ENCODE measurements at regions not wholly inside any gene's neighbourhood (a gene's known extent, or its start where the extent isn't known, plus 50 kb on each side); places are given as distances from the start of the nearest gene placed in this dataset.
"Not testable (repeated sequence)": the region's sequence is repeated elsewhere in the genome, so short reads cannot be mapped to it uniquely, and the experiment has no call there.

DNA sequence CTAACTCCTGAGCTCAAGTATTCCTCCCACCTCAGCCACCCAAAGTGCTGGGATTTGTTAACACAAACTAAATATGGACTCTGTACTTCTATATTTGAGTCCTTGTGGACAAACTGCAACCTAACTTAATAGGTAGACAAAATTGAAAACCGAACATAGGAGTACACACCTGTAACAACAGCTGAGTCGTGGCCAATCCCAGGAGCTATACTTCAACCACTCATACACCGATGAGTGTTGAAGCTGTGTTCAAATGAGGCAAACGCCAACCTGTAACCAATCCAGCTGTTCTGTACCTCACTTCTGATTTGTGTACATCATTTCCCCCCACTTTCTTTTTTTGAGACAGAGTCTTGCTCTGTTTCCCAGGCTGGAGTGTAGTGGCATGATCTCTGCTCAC lies 471.5 kb upstream of the C16orf82 start:
- no peak for DNase-seq (ENCODE audit: low read depth)

DNA sequence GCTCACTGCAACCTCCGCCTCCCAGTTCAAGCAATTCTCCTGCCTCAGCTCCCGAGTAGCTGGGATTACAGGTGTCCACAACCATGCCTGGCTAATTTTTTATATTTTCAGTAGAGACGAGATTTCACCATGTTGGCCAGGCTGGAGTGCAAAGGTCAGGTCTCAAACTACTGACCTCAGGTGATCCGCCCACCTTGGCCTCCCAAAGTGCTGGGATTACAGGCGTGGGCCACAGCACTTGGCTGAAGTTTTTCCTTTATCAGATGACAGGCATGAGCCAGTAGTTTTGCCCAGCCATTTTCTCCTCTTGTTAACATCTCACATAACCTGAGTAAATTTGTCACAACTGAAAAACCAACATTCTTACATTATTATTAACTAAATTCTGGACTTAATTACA lies 470.7 kb upstream of the C16orf82 start:
- not testable (repeated sequence) for DNase-seq (ENCODE audit: low read depth)

DNA sequence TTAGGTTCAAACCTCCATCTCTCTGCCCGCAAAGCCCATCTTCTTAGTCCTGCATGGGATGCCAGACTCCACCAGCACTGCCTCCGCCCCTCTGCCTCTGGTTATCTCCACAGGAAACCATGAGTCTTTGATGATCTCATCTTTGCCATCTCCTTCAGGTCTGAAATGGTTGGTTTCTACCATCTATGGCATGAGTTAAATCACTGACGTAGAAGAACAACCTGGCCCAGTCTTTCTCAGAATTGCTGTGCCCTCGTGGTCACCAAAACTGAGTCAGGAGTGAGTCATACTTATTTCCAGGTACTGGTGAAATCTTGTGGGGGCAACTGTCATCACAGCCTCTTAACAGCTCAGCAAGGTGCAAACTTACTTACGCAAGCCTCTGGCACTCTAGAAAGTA lies 468.7 kb upstream of the C16orf82 start:
- DNase-seq (ENCODE audit: low read depth) = no peak

DNA sequence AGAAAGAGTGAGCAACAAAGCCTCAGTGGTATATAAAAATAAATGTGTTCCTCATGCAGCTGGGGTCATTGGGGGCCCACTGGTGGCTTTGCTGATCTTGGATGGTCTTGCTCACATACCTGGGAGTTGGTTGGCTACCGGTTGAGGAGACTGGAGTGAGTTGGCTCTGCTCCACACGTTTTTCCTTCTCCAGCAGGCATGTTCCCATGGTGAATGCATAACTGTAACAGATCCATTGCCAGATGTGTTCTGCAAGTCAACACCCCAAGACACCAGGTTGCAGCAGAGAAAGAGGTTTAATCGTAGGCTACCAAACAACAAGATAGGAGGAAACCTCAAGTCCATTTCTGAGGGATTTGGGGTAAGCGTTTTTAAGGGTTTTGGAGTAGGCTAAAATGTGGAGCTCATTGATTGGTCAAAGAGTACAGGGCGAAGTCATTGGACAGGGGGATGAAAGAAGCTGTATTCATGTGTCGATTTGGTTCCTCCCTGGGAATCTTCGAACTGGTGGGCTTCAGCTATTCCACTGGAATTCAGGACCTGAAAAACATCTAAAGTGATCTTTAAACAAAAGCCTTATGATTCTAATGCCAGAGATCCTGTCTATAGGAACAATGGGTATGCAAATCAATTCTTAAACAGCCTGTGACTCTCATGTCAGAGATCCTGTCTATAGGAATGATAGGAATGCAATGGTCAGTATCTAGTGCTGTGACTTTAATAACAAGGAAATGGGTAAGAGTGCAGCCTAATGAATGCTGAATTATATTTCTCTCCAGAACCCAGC lies 467.5 kb upstream of the C16orf82 start:
- no peak for DNase-seq (ENCODE audit: low read depth)

DNA sequence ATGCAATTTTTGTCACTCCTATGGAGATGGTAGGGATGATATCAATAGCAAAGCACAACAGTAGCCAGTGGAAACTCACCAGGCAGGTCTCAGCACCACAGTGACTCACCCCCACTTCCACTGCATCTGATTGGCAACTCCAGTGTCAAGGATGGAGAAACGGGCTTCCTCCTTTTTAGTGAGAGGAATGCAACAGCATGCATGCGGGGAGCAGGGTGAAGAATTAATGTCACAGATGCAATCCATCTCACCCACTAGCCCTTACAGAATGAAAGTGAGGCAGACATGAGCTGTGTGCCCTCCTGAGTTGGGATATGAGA lies 467.0 kb upstream of the C16orf82 start:
- DNase-seq (ENCODE audit: low read depth) = no peak

DNA sequence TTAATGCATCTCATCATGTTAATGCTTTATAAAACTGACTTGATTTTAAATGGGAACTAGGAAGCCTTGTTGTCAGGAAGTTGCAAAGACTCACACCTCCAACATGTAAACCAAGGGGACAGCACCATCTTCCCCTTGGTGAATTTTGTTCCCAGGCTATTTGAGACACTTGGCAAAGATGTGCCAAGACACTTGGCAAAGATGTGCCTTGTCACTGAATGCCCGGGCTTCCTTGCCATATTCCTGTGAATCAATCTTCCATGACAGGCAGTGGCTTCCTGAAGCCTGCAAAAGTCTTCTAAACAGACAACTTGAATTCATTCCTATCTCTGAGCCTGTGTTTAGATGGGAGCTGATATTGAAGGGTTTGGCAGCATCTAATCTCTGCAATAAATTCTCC lies 465.4 kb upstream of the C16orf82 start:
- no peak for DNase-seq (ENCODE audit: low read depth)

DNA sequence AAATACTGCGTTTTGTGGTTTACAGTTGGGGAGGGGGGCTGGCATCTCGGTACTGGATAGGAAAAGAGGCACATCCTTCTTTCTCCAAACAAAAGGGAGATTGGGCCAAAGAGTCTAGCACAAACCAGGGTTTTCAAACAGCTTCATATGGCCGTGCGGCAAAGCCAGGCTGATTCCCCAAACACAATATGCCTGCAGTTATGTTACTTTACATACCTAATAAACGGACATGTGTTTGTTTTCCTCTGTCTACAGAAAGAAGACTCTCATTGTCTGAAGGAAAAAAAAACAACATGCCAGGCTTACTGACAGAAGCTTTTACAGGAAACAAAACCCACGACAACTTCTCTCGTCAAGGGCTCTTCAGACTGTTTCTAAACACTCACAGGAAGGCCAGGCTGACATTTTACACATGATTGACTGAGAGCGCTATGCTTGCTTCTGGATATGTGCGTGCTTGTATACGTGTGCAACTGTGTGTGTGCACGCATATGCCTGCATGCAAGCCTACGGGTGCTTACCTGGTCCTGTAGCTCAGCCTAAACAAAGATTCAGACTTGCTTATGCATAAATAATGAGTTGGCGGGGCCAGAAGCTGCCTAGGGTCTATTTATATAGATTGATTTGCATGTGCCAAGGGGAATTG lies 461.0 kb upstream of the C16orf82 start:
- no peak for DNase-seq (ENCODE audit: low read depth)

DNA sequence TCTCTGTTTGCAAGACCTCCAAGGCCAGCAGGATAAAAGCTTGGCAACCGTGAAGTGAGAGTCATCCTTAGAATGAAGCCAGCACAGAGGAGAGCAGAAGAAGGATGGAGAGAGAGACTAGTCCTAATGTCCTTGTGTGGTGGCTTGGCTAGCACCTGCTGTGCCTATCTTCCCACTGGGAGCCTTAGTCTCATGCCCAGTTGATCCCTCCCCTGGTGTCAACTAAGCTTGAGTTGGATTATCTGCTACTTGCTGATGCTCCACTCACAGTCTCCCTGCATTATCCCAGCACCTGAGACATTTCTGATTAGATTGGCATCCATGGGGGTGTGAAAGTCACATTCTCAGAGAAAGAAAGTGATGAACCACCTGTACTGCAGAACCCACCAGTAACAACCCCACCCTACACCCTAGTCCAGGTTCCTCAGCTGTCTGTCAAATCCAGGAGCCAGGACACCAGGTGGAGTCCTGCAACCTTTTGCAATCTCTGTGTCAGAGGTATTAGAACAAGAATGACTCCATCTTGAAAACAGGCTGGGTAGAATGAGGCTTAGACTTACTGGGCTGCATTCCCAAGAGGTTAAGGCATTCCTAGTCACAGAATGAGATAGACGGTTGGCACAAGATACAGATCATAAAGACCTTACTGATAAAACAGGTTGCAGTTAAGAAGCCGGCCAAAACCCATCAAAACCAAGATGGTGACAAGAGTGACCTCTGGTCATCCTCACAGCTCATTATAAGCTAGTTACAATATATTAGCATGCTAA lies 460.2 kb upstream of the C16orf82 start:
- DNase-seq (ENCODE audit: low read depth) = no peak

DNA sequence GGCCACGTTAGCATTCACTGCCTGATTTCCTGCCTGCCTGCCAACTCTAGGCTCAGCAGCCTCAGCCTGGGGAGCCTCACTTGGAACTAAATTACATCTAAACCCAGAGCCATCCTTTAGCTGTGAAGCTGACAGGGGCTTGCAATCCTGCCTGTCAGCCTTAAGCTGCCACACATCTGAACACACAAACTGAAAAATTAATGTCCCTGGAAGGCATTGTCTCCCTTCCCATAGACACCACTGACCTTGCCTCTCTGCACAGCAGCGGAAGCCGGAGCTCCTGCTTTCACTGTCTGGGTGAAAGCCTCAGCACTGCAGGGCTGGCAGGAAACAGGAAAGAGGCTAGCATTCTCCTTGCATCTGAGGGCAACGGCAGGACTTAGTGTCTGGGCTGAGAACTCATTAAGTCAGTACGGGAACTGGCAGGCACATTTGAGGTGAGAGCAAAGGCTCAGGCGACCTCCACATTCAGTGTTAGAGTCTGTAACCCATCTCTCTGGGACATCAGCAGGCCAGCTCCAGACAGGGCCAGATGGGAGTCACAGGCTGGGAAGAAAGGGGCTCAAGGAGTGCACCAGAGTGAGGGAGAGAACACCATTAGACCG lies 452.4 kb upstream of the C16orf82 start:
- DNase-seq (ENCODE audit: low read depth) = no peak

DNA sequence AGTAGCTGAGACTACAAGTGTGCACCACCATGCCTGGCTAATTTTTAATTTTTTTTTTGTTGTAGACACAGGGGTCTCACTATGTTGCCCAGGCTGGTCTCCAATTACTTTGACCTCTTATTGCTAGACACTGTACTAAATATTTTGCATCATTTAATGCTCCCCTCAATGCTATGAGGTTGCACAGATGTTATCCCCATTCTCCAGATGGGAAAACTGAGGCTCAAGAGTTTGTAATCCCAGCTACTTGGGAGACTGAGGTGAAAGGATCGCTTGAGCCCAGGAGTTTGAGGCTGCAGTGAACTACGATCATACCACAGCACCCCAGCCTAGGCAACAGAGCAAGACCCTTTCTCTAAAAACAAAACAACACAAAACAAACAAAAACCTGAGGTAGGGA lies 443.3 kb upstream of the C16orf82 start:
- no peak for DNase-seq (ENCODE audit: low read depth)

DNA sequence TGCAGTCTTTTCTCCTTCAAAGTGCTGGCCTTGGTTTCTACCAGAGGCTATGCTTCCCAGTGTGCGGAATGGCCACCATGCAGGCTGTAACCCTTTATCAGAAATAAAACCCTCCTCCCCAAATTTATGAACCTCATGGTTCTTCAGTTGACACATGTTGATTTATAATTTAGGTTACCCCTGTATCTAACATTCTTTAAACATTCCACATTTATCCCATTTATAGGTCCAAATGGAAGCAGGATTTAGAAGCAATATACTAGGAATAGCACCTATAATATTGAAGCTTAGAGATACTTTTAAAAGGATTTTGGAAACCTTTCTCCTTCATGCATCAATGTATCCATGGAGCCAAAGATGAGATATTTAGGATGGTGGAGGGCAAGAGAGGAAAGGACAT lies 438.8 kb upstream of the C16orf82 start:
- no peak for DNase-seq (ENCODE audit: low read depth)

DNA sequence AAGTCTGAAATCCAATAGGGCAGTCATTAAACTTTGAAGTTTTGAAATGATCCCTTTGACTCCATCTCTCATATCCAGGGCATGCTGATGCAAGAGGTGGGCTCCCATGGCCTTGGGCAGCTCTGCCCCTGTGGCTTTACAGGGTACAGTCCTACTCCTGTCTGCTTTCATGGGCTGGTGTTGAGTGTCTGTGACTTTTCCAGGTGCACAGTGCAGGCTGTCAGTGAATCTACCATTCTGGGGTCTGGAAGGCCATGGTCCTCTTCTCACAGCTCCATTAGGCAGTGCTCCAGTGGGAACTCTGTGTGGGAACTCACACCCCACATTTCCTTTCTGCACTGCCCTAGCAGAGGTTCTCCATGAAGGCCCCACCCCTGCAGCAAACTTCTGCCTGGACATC lies 435.4 kb upstream of the C16orf82 start:
- DNase-seq (ENCODE audit: low read depth) = not testable (repeated sequence)

DNA sequence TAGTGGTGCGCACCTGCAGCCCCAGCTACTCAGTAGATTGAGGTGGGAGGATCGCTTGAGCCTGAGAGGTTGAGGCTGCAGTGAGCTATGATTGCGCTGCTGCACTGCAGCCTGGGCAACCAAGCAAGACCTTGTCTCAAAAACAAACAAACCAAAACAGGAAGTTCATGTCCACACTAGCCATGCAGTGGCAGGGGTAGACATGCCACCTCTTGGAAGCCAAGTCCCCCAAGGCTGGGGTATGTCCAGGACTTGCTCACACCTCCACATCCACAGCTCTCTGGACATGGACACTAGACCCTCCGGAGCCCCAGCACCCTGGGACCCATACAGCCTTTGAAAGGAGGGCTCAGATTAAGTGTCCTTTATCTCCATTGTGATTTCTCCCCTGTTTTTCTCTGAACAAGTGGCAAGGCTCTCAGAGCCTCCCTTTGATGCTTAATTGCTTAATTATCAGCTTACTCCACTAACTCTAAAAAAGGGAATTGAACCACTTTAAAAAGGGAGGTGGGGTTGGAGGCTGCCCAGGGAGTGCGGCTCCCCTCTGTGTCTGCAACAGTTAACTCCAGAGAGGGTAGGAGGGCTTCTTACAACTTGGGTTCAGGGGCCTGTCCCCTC lies 424.6 kb upstream of the C16orf82 start:
- DNase-seq (ENCODE audit: low read depth) = no peak

DNA sequence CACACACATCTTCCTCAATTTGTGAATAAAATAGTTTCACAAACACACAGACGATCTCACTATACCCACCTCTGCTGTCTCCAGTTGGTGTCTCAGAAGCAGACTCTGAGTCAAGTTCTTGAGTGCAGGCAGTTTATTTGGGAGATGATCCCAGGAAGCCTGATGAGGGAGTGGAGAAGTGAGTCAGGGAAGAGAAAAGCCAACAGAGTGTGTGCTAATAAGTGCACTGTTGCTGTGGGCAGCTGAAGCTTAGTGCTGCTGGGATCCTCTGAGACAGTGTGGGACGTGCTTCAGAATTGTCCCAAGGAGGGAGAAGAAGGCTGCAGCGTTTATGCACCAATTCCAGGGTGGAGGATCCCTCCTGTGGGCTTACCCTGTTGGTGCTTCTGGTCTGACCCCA lies 423.2 kb upstream of the C16orf82 start:
- DNase-seq (ENCODE audit: low read depth) = no peak

DNA sequence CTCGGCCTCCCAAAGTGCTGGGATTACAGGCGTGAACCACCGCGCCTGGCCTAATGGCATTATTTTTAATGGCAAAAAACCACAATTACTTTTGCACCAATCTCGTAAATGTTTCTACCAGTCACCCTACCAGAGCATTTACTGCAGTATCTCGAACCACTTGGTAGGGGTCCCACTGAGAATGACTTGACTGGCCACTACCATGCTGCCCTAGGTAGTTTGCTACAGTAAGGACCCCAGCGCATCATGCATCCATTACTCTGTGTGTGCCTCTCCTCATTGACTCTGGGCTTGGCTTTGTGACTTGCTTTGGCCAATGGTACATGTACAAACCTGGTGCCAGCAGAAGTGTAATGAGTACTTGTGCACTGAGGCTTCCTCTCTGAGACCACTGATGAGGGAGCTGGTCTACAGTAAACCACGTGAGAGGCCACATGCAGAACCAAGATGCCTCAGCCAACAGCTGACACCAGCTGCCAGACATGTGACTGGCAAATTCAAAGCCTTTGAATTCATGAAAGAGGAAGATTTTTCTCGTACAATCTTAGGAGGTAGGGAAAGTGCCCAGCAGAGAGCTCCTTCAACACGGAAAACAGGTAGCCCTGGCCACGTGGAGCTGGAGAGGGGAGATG lies 421.7 kb upstream of the C16orf82 start:
- DNase-seq (ENCODE audit: low read depth) = no peak

DNA sequence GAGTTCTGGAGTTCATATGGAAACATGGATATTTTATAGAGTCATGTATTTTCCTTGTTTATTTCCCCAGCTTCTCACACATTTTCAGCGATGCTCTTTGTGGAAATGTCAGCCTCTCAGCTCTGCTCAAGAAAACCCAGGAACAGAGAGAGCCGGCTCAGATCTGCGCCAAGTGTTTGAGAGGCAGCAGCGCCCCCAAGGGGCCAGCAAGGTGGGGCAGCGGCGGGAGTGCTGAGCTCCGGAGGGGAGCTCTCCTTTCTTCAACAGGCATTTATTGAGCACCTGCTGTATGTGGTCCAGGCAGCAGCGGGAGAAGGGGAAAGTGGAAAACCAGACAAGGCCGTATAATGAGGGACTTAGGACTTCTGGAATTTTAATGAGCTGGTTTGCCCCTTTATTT lies 421.1 kb upstream of the C16orf82 start:
- no peak for DNase-seq (ENCODE audit: low read depth)

DNA sequence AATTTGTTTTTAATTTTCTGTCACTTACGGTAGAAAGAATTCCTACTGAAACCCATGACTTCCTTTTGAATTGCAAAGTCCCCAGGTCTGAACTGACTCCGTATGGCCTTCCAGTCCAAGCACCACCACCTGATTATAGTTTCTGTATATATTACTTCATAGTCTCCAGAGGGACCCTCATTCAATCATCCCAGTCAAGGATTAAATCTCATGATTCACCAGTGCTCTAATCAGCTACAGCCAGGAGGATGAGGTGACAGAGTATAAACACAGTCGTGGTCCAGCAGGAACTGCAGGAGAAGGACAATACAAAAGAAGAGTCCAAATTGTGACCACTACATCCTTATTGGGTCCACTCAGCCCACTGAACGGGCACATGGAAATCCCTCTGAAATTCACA lies 418.9 kb upstream of the C16orf82 start:
- DNase-seq (ENCODE audit: low read depth) = no peak

DNA sequence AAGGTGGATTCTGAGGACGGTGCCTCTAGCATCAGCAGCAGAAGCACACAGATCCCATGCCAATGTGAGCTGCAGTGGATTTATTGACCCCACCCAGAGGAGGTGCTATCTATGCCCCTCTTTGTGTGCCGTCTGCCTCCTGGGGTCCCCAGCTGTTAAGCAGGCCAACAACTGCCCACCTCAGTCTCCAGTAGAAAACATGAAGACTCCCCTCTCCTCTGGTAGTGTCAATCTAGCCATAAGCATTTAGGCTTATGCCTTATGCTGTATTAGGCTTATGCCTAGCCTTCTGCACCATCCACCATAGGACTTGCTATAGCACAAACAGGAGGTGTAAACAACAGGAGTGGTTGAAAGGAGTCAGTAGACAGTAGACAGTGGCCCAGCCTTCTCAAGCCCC lies 417.9 kb upstream of the C16orf82 start:
- DNase-seq (ENCODE audit: low read depth) = no peak

DNA sequence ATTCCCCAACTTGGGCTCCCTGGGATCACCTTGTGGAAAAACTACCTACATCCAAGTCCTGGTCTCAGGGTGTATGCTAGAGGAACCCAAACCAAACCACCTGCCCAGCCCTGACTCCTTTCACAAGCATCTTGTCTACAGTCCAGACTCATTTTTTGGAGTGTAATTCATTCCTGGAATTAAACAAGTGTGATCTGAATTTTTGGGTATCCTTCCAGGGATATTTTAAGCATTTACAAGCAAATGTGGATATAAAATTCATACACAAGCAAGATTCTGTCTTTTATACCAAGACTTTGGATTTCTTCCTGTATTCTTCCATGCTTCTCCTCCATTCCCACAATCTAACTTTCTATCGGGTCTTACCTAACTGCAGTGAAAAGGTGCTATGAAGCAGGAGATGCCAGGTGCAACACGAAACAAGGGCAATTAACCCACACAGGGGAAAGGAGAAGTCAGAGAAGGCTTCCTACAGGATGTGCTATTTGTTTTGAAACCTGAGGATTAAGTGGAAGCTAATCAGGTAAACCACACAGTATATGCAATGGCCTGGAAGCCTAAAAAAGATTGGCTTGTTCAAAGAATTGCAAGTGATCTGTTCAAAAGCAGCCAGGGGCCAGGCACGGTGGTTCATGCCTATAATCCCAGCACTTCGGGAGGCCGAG lies 417.2 kb upstream of the C16orf82 start:
- DNase-seq (ENCODE audit: low read depth) = no peak

DNA sequence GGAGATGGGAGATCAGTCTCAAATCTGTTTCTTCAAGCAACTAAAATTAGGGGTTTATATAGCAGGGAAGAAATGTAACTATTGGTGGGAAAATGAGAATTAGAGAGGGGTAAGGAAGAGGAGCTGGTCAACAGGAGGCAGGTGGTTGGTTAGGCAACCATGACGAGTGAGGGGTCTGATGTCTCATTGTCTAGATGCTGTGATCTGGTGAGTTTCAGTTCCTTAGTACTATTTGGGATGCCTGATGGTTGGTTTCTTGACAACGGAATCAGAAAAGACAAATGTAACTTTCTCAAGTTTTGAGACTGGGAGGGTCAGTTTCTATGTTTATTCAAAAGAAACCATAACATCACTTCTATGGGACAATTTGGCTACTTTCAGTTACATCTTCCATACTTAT lies 415.3 kb upstream of the C16orf82 start:
- DNase-seq (ENCODE audit: low read depth) = no peak

DNA sequence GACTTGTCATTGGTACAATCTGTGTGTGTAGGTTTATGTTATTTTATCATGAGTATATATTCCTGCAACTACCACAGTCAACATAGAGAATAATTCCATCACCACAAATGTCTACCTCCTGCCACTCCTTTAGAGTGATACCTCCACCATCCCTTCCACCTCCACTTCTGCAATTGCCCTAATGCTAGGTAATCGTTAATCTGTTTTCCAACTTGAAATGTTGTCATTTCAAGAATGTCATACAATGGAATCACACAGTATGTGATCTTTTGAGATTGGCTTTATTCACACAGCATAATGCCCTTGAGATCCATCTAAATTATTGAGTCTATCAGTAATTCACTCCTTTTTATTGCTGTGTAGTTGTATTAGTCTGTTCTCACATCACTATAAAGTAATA lies 414.8 kb upstream of the C16orf82 start:
- no peak for DNase-seq (ENCODE audit: low read depth)
